Mucosa of gallbladder (tissue), 1 donor: ENCODE measurements at regions not wholly inside any gene's neighbourhood (a gene's known extent, or its start where the extent isn't known, plus 50 kb on each side); places are given as distances from the start of the nearest gene placed in this dataset.
A peak's percentile ranks its signal among the peaks of the same experiment; 100 is the strongest.
"Not testable (repeated sequence)": the region's sequence is repeated elsewhere in the genome, so short reads cannot be mapped to it uniquely, and the experiment has no call there.

Experiments
- DNase-seq: peaks from one replicate; pipeline ENCODE4 v3.0.0-alpha.2; 2020; ENCODE audit warnings: low spot score
- donor health status: DM: no; HTN: no; CAD: no.

DNA sequence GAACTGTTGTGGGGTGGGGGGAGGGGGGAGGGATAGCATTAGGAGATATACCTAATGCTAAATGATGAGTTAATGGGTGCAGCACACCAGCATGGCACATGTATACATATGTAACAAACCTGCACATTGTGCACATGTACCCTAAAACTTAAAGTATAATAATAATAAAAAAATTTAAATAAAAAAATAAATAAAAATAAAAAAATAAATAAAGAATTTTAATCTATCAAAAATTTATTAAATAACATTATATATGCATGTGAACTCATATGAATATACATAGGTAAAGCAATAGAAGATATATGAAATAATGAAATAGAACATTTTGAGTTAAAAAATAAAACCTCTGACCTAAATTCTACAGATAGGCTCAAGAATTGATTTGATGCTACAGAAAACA is 764.2 kb upstream of the LRATD1 start:
- not testable (repeated sequence) for DNase-seq

DNA sequence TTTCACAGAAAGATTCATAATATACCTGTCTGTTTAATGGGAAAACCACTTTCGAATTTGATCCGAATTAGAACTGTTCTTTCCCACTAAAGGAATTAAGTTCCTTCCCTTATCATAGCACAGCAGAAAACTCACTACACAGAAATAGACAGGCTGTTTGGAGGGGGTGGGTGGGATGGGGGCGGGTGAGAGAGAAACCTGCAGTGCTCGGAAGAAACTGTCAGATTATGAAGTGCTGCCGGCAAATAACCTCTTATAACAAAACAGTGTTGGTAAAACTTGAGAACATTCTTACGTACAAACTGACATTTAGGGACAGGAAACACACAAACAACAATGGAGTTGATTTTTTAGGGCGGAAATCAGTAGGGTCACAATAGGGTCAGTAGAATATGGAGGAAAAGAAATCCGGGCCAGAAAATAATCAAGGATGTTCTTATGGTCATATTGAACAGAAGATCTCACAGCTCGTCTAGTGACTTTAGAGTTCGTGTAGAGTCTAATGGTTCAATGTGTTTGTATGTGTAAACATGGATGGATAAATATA is 756.0 kb upstream of the LRATD1 start:
- DNase-seq: no peak

DNA sequence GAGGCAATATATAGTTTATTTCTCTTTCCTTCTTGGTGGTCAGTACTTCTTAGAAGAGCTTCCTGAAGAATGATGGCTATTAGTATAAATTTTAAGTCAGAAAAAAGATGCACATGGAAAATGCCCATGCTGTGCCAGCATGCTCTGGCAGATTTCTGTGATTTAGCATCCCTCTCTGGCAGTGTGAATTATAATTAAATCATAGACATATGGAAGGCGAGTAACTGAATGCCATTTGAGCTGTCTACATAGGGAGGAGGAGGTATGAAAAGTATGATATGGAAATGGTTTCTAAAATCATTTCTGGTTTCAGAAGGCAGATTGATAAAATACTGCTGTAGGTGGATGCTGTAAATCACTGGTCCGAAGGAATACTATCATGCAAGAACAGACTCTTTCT is 754.9 kb upstream of the LRATD1 start:
- no peak for DNase-seq

DNA sequence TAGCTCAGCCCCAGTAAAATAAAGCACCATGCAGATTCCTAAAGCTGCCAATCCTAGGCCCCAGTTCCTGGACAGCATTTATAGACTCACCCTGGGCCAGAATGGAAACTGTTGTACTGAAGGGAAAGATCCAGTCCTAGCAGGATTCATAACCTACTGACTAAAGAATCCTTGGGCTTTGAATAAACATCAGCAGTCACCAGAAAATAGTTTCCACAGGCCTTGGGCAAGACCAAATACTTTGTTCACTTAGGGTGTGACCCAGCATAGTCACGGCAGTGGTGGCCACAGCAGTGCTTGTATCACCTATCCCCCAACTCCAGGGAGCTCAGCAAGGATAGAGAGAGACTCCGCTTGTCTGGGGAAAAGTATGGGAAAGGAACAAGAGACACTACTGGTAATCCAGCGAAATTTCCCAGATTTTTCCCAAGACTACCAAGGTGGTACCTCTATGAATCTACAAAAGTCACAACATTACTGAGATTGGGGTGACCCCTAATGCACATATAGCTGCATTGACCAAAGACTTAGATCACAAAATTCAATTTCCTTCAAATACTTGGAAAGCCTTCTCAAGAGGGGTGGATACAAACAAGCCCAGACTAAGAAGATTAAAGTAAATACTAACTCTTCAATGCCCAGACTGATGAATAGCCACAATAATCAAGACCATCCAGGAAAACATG is 748.1 kb upstream of the LRATD1 start:
- DNase-seq: no peak

DNA sequence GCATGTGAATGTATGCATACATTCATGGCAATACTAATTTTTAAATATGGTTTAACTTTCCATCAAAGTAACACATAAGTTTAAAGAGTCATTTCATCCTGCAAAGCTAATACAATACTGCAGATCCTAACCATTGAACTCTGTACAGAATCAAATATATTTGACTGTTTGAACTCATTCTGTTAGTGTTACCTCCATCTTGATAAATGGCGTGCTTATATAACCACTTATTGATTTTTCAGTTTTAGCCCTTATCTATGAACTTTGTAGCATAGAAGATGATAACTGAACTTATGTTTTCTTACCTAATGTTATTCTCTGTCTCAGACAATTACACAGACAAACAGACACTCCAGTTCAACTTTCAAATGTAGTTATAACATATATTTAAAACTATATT is 731.0 kb upstream of the LRATD1 start:
- DNase-seq: no peak

DNA sequence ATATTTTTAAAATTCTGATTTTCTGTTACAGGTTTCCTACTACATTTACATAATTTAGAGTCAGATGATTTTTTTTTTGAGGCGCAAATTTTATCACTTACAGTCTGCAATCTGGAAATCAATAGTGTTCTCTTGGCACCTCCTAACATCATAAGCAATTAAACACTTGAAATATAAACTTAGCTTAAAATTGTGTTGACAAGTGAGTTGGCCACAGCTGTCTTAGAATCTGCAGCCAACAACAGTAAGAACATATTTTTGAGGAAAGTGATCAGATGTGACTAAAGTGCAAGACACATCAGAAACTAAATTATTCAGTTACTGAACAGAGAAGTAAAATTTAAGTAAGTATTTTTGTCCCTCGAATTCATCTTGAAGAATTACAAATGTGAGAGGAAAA is 726.7 kb upstream of the LRATD1 start:
- no peak for DNase-seq

DNA sequence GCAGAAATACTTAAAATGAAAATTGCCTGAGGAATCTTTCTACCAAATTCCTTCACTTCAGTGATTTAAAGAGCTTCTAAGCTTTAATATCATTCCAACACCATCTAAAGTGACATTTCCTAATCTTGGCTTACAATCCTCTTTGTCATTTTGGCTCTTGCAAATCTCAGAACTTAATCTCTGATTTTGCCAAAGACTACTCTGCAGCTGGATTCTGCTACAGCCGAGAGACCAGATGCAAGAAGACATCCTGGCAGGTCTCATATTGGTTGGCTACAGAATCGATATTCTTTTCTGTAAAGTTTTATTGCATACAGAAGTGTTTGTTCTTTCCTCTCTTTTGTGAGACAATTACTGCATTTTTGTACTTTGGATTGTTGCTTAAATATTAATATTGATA is 716.5 kb upstream of the LRATD1 start:
- no peak for DNase-seq

DNA sequence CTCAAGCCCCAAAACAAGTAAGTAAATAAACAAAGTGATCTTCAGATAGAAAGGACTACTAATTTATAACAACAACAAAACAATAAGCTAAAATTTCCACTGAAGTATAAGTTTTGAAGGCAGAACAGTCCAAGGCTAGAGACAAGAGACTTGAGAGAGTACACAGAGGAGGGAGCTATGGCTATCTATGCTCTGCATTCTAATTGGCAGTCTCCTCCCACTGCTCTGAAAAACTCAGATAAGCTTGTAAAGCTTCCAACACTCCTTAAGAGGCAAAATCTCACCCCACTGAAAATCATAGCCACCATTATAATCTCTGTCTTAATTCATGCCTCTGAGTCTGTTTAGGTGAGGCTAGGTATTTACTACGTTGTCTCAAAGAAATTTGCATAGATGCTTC is 714.6 kb upstream of the LRATD1 start:
- DNase-seq: no peak

DNA sequence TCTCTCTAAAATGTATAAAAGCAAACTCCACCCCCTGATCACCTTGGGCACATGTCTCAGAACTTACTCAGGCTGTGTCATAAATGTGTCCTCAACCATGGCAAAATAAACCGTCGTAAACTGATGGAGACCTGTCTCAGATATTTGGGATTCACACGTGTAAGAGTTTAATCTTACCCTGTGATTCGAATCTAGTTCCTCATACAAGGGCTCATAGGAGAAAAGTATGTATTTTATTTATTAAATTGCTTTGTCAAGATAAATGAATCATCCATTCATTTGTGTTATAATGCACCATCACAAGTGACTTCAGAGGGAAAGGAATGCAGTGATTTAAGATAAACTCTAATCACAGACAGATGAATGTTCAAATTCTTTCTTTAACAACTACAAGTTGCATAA is 712.5 kb upstream of the LRATD1 start:
- DNase-seq: no peak

DNA sequence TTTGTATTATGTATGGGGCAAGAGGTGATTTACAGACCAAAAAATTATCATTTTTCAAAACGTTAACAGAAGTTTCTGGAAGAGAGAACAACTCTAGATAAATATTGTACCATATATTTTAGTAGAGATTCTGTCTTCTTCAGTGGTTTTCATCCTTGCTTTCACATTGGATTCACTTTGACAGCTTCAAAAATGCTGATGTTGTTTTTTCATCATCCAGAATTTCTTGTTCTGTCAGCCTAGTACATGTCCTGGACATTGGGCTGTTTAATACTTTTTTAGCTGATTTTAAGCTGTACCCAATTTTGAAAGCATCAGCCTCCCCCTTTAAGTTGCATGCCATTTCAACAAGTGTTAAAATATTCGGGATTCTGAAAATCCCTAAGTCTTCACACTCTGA is 711.3 kb upstream of the LRATD1 start:
- no peak for DNase-seq

DNA sequence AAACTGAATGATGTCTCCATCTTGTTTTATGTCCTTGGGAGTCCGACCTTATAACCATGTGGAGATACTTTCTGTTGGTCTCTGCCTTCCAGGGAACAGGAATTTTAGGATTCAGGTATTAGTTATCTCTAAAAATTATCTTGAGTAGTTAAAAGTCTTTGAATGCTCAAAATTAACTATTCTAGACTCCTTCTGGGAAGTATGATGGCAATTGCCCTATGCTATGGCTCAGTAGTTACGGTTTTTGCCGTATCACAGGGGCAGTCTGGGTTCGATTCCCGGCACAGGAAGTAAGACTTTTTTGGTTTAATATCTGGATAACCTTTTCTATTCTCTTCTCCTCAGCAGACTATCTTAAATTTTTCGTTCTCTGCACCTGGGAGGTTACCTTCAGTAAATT is 708.7 kb upstream of the LRATD1 start:
- no peak for DNase-seq

DNA sequence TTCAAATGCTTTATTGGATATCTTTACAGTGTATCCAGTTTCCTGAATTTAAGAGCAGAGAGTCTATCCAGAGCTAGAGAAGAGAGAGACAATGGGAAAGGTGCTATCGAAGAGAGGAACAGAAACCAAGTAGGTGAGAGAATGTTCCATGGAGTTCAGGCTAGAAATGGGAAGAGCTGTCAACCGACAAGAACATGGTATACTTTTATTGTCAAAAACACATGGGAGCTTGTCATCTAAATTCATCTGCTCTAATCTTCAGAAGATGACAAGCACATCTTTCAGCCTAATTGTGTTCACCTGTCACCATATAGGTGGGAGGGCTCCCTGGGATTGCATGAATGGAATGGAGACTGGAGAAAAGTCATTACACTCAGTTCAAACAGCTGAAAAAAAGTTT is 690.4 kb upstream of the LRATD1 start:
- no peak for DNase-seq

DNA sequence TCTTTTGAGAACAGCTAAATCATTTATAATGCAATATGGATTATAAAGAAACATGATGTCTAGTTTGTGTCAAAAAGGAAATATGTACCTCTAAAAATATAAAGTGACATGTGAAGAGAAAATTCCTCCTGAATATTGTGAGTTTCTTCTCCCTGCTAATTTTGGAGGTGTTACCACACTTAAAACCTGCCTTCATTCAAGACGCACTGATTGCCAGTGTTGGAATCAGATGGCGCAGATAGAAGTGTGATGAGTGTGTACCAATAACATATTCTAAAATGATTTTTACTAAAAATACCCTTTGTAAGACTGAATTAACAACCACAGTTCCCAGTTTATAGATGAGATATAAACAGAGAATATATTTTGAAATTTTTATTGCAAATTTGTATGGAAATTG is 681.8 kb upstream of the LRATD1 start:
- DNase-seq: no peak

DNA sequence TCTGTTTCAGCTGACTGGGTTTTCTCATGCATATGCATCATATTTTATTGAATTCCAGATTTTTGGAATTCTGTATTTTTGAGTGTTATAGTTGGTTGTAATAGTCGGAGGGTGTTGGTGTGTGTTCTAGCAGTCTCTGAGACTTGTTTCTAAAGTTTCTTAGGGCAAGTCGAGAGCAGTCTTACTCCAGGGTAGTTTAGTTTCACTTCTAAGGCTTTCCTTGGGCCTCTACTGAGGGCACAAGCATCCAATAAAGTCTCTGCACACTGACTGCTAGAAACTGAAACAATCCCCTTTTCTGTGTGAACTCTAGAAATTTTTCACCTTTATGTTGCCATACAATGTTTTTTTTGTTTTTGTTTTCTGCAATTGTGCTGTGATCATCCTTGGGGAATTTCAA is 663.7 kb upstream of the LRATD1 start:
- no peak for DNase-seq

DNA sequence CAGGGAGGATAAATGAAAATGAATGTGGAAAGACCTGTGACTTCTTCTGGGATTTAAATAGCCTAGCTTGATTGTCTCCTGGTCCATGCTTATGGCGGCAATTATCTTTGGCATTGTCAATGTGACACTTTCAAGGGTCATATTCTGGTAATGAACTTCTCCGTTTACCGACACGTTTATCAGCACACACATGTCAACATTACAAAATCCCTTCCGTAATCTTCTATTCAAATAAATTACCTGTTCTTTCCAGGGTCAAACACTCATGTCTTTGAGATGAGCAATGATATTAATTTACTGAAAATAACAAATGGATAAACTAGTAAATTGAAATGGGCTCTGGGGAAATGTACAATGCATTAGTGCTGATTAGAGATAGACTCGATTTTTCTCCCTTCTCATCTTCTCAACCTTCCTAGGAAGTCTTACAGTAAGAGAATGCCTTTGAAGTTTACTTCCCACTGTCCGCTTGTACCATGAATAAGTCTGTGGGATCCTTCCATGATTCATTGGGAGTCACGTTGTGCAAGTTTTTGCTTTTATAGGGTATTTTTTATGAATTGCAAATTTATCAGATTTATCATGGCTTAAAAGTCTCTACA is 646.3 kb upstream of the LRATD1 start:
- no peak for DNase-seq

DNA sequence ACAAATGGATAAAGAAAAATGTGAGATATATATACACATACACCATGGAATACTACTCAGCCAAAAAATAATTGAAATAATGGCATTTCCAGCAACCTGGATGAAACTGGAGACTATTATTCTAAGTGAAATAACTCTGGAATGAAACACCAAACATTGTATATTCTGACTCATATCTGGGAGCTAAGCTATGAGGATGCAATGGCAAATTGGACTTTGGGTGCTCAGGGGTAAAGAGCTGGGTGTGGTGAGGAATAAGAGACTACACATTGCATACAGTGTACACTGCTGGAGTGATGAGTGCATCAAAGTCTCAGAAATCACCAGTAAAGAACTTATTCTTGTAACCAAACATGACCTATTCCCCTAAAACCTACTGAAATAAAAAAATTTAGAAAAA is 636.0 kb upstream of the LRATD1 start:
- no peak for DNase-seq

DNA sequence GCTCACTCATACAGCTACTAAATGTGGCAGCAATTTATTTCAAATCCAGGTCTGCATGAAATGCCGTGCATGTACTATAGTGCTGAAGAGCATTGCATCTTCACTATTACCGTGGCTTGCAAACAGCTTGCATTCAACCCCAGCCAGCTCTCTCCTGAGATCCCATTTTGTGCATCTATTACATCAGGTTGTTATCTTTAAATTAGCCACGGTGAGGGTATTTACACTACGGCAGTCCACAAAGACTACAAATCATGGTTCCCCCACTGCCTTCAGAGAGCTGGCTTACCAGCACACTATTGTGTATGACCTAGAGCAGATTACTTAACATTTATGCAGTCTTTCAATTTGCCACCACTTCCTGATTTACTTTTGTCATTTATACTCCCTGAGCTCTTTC is 621.3 kb upstream of the LRATD1 start:
- DNase-seq: no peak

DNA sequence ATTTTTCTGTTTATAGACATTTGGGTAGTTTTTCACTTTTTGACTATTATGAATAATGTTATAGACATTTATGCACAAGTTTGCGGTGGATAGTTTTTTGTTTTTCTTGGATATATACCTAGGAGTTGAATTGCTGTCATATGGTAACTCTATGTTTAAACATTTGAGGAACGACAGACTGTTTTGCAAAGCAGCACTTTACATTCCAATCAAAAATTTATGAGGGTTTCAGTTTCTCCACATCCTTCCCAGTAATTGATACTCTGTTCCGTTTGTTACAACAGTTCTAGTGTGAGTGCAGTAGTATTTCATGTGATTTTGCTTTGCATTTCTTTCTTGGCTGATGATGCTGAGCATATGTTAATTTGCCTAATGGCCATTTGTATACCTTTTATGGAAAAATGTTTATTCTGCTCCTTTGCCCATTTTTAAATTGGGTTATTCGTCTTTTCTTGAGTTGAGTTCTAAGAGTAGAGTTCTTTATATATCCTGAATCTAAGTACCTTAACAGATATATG is 617.3 kb upstream of the LRATD1 start:
- no peak for DNase-seq

DNA sequence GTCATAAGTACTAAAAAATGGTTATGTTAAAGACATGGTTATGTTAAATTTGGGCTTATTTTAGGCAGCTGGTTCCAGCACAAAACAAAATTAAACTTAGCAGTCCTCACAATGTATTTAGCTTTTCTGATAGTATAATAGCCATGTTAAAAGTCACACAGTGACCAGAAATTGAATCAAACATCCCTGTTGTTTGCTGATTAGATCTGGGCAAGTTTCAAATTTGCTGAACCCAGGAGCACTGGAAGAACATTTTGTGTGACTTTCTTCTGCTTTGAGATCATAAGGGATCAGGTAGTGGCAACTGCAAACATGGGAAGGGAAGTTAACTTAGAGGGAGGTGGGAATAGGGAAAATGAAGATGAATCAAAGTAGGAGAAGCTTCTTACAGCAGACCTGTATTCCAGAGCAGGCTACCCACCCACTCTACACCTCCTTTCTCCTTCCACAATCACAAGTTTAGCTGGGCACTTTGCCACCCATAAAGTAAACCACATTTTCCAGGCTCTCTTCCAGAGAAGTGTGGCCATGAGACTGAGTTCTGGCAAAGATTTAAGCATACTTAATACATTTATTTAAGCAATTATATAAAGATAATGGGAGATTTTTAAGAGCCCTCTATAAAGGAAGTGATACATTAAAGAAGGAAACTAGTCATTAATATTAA is 616.1 kb upstream of the LRATD1 start:
- DNase-seq: peak; percentile 11

DNA sequence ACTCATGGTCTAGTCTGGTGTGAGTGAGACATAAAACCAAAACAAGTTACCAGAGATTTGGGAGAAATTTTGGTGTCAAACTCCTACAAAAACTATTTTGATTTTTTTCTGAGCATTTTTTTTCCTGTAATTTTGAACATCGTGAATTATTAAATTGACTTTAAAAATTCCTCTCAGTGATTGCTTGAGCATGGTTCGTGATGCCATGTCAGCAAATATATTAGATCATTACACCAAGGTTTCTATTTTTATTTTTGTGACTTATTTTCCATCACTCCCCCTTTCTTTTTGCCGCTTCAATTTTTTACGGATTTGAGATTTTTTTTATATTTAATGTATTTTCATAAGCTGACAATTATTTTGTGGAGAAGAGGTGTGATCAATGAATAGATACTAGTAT is 613.9 kb upstream of the LRATD1 start:
- DNase-seq: no peak

DNA sequence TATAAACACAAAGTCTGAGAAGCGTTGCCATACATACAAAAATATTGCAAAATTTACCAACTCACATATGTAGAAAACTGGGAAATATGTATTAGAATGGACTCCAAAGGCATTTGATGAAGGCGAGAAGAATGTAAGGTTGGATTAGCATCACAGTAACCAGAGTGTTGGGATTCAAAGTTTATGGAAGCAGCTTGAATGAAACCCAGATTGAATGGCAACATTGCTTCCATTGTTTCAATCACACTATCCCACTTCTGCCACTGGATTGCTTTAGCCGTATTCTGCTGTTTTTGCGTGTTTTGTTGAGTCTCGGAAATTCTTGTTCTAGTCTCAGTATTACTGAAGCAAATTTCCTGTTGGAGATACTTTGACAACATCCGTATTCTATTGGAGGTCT is 609.0 kb upstream of the LRATD1 start:
- no peak for DNase-seq

DNA sequence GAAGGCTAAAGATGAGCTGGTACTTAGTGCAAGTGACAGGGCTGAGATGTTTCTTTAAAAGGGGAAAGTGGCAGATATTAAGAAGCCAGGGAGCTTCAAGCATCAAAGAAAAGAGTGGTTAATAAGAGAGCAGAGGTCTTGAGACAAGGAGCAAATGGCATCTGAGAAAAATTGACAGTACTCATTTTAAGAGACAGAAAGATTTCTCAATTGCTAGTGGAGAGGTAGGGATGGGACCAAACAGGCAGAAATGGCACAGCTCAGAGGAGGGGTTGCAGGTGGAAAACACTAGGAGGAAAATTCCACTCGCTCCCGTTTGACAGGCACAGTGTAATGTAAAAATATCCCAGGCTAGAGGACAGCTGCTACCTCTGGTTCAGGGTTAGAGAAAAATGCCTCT is 593.4 kb upstream of the LRATD1 start:
- DNase-seq: no peak

DNA sequence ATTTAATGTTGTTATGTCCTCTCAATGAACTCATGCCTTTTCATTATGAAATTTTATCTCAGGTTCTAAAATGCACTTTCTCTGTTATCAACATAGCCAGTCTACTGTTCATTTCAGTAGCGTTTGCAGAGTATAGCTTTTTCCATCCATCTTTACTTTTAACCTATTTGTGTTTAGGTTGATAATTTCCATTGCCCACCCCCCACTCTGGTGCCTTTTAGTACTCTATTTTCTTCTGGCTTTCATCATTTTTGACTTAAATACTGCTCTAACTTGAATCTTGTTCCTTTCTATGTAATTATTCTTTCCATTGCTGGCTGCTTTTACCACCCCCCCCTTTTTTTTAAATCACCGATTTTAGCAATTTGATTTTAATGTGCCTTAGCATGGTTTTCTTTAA is 585.0 kb upstream of the LRATD1 start:
- no peak for DNase-seq
